ENCODE measurements at regions not wholly inside any gene's neighbourhood (a gene's known extent, or its start where the extent isn't known, plus 50 kb on each side); places are given as distances from the start of the nearest gene placed in this dataset.
"Not testable (repeated sequence)": the region's sequence is repeated elsewhere in the genome, so short reads cannot be mapped to it uniquely, and the experiment has no call there.

DNA sequence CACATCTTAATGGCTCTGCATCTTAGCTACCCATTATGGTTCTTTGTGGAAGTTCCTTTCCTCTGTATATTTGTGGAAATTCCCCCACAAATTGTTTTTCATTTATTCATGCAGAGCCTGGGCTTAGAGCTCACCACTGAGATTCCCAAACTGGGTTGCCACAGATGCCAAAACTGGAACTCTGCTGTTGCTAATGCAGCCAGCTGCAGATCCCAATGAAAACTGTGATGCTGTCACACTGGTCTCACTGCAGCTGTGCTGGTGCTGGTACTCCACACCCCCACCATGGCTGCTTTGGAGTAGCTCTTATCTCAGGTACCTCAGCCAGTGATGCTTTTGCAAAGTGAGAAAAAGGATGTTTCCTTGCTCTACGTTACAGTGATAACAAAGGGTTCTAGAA, 87.7 kb downstream of the DCK start:
- DNase-seq, result no peak

GRCh38 chr4:71093745-71094144, 100.3 kb downstream of the DCK start:
- no peak for DNase-seq

- DNase-seq, result no peak
Measured at GRCh38 chr4:71094201-71094600, 100.8 kb downstream of the DCK start.

- DNase-seq, result no peak
Measured at GRCh38 chr4:71095141-71095540, 101.7 kb downstream of the DCK start.

- no peak for DNase-seq
Measured at GRCh38 chr4:71095545-71095944, 102.1 kb downstream of the DCK start.

- DNase-seq, result no peak
Measured at GRCh38 chr4:71107726-71108125, 114.3 kb downstream of the DCK start.

DNA sequence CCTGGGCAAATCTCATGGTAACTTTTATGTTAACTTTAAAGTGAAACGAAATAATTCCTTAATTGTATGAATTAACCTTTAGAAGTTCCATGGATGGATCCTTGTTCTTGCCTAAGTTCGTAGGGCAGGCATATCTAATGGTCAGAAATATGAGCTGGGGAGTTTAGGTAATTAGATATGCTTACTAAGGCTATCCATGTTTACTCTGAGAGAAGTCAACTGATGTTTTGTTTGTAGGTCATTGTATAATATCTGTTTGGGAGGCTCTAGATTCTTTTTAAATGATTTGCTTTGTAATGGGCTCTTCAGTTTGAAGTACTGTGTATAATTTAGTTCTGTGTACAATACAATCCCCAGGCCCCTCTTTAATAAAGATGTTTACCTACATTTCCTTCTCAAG, 117.0 kb downstream of the DCK start:
- no peak for DNase-seq

DNA sequence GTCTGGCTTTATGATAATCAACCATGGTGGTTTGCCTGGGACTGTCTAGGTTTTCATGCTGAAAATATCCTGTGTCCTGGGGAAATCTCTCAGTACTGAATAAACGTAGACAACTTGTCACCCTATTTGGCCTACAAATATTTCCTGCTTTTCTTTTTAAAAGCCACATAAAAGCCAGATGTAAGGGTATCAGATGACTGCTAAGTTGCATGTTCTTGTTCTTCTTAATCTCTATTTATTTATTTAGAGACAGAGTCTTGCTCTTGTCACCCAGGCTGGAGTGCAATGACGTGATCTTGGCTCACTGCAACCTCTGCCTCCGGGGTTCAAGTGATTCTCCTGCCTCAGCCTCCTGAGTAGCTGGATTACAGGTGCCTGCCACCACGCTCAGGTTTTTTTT, 117.7 kb downstream of the DCK start:
- not testable (repeated sequence) for DNase-seq

- DNase-seq, result no peak
Measured at GRCh38 chr4:71113294-71113693, 119.8 kb downstream of the DCK start.

- no peak for DNase-seq
Measured at GRCh38 chr4:71120831-71121524, 127.5 kb downstream of the DCK start.

GRCh38 chr4:71123951-71124350, 130.5 kb downstream of the DCK start:
- DNase-seq, result no peak

GRCh38 chr4:71125137-71125536, 131.7 kb downstream of the DCK start:
- no peak for DNase-seq

GRCh38 chr4:71126719-71127118, 133.3 kb downstream of the DCK start:
- DNase-seq, result no peak

GRCh38 chr4:71130827-71131603, 137.6 kb downstream of the DCK start:
- DNase-seq, result no peak

DNA sequence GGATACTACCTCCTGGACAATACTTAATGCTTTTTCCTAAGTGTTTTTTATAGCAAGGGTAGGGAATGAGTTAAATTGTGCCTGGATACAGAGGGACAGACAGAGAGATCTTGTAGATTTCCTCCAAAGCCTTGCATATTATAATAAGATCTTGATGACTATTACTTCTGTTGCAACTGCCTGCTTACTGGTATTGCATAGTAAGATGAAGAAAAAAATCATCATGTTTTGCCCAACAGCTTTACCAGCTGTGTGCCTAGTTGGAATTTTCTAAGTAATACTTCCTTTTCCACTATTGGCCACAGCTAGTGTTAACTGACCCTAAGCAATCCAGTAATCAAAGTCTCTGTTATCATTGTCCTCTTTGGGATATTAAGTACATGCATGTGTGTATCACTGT, 139.0 kb downstream of the DCK start:
- no peak for DNase-seq

GRCh38 chr4:71133491-71133890, 140.0 kb downstream of the DCK start:
- DNase-seq, result no peak

GRCh38 chr4:71136071-71136470, 142.6 kb downstream of the DCK start:
- DNase-seq, result no peak

GRCh38 chr4:71138007-71138615, 144.7 kb downstream of the DCK start:
- no peak for DNase-seq

- DNase-seq, result no peak
Measured at GRCh38 chr4:71140563-71140962, 147.1 kb downstream of the DCK start.

DNA sequence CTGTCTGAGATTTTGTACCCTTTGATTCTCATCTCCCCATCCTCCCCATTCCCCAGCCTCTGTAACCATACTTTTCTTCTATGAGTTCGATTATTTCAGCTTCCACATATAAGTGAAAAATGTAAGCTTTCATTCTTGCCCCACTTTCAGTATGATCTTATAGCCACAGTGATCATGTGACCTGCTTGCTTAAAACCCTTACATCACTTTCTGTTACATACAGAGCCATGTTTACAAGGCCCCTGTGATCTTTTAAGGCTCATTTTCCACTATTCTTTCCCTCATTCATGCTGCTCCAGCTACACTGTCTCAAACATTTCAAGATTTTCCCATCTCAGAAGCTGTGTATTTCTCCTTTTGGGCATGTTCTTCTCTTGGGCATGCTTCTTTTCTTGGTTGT, 147.7 kb downstream of the DCK start:
- no peak for DNase-seq

DNA sequence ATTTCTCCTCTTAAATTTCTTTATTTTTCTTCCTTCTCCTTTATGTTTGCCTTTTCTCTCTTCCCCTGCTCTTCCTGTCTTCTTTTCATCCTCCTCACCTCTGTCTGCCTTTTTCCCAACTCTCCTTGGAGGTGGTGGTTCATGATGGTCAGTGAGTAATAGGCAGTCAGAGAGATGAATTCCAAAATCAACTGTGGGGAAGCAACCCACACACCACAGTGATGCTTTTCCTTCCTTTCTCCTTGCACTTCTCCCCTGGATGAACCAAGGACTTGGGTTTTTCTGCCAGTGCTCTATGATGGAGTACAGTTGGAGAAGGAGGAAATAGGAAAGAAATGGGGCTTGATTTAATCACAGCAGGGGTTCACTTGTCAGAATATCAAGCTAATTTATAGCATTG, 153.8 kb downstream of the DCK start:
- DNase-seq, result no peak

DNA sequence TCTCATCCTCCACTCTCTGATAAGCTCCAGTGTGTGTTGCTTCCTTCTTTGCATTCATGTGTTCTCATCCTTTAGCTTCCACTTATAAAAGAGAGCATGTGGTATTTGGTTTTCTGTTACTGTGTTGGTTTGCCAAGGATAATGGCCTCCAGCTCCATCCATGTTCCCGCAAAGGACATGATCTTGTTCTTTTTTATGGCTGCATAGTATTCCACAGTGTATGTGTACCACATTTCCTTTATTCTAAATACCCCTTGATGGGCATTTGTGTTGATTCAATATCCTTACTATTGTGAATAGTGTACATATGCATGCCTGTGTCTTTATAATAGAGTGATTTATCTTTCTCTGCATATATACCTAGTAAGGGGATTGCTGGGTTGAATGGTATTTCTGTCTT, 155.1 kb downstream of the DCK start:
- no peak for DNase-seq

- DNase-seq, result no peak
Measured at GRCh38 chr4:71151054-71151453, 157.6 kb downstream of the DCK start.

- no peak for DNase-seq
Measured at GRCh38 chr4:71156616-71157015, 163.2 kb downstream of the DCK start.
